Effector memory CD8-positive, alpha-beta T cell (primary cell): ENCODE measurements at regions not wholly inside any gene's neighbourhood (a gene's known extent, or its start where the extent isn't known, plus 50 kb on each side); places are given as distances from the start of the nearest gene placed in this dataset.
A peak's percentile ranks its signal among the peaks of the same experiment; 100 is the strongest.

ENCODE experiments used
- ATAC-seq: fragments of 150-1000 bp; cut with Tn5 transposase; replicated peaks from 2 replicates; pipeline ENCODE4 v1.10.0; 2021; ENCODE audit warnings: mild to moderate bottlenecking, moderate library complexity
- DNase-seq, 3 experiments: peaks; one replicate each; pipeline ENCODE4 v3.0.0; 2021
- H3K27ac Mint-ChIP-seq, 2 donors: one replicate each; pipeline ENCODE4 v1.8.0; 2022; ENCODE audit warnings: mild to moderate bottlenecking in 2 of 2, mixed read lengths in 2 of 2, moderate library complexity in 2 of 2
- H3K27me3 Mint-ChIP-seq, 2 donors: one replicate each; pipeline ENCODE4 v1.8.0; 2022; ENCODE audit warnings: mixed read lengths in 2 of 2
- H3K36me3 Mint-ChIP-seq: one replicate; pipeline ENCODE4 v1.8.0; 2022; ENCODE audit warnings: mild to moderate bottlenecking, moderate library complexity, mixed read lengths; ENCODE audit not compliant: insufficient read depth
- H3K4me1 Mint-ChIP-seq, 2 donors: one replicate each; pipeline ENCODE4 v1.8.0; 2022; ENCODE audit warnings: low read depth in 2 of 2, mixed read lengths in 2 of 2
- H3K4me3 Mint-ChIP-seq, 2 donors: one replicate each; pipeline ENCODE4 v1.8.0; 2022; ENCODE audit warnings: mild to moderate bottlenecking in 2 of 2, mixed read lengths in 2 of 2, moderate library complexity in 2 of 2
- H3K9me3 Mint-ChIP-seq, 2 donors: one replicate each; pipeline ENCODE4 v1.8.0; 2022; ENCODE audit warnings: mixed read lengths in 2 of 2

- ATAC-seq (no peak), DNase-seq (no peak)
- Mint-ChIP-seq H3K4me1 (peaks cover 0 to 5% of the 10 kb centered on the region in 2 donors), H3K36me3 (no peaks in the 10 kb centered on the region), H3K27ac (no peak overlapping the region), H3K9me3 (no peaks in the 10 kb centered on the region), H3K27me3 (peaks cover 9 to 16% of the 10 kb centered on the region in 2 donors), H3K4me3 (no peak overlapping the region)
Observed at GRCh38 chr5:39577529-39577928, 152.7 kb upstream of the DAB2 start.

- no peak overlapping the region for H3K4me3 Mint-ChIP-seq
- H3K36me3 Mint-ChIP-seq, result no peaks in the 10 kb centered on the region
- no peaks in the 10 kb centered on the region for H3K4me1 Mint-ChIP-seq
- no peaks in the 10 kb centered on the region for H3K9me3 Mint-ChIP-seq
- H3K27me3 Mint-ChIP-seq, result peaks cover 20 to 27% of the 10 kb centered on the region in 2 donors
- DNase-seq (no peak), ATAC-seq (no peak)
- H3K27ac Mint-ChIP-seq, result no peak overlapping the region
Observed at GRCh38 chr5:39570403-39571027, 145.7 kb upstream of the DAB2 start.

- Mint-ChIP-seq H3K4me1 (no peaks in the 10 kb centered on the region), H3K36me3 (no peaks in the 10 kb centered on the region), H3K9me3 (no peaks in the 10 kb centered on the region), H3K4me3 (no peak overlapping the region), H3K27ac (no peak overlapping the region), H3K27me3 (peaks cover 25 to 27% of the 10 kb centered on the region in 2 donors)
- DNase-seq, result no peak
- ATAC-seq, result no peak
Observed at GRCh38 chr5:39569857-39570256, 145.1 kb upstream of the DAB2 start.

- ATAC-seq, result no peak
- H3K4me1 Mint-ChIP-seq, result no peaks in the 10 kb centered on the region
- peaks cover 13 to 17% of the 10 kb centered on the region in 2 donors for H3K27me3 Mint-ChIP-seq
- no peaks in the 10 kb centered on the region for H3K9me3 Mint-ChIP-seq
- no peak overlapping the region for H3K4me3 Mint-ChIP-seq
- H3K27ac Mint-ChIP-seq, result no peak overlapping the region
- no peak for DNase-seq
- H3K36me3 Mint-ChIP-seq, result no peaks in the 10 kb centered on the region
Observed at GRCh38 chr5:39566891-39567290, 142.1 kb upstream of the DAB2 start.

- ATAC-seq (no peak), DNase-seq (no peak)
- no peak overlapping the region for H3K4me3 Mint-ChIP-seq
- no peaks in the 10 kb centered on the region for H3K36me3 Mint-ChIP-seq
- no peaks in the 10 kb centered on the region for H3K4me1 Mint-ChIP-seq
- no peak overlapping the region for H3K27ac Mint-ChIP-seq
- H3K9me3 Mint-ChIP-seq, result no peaks in the 10 kb centered on the region
- H3K27me3 Mint-ChIP-seq, result peaks cover 19 to 25% of the 10 kb centered on the region in 2 donors
Observed at GRCh38 chr5:39566029-39566428, 141.2 kb upstream of the DAB2 start.

- no peaks in the 10 kb centered on the region for H3K9me3 Mint-ChIP-seq
- H3K4me3 Mint-ChIP-seq, result no peak overlapping the region
- no peak for DNase-seq
- ATAC-seq, result no peak
- H3K27me3 Mint-ChIP-seq, result peaks cover 19 to 24% of the 10 kb centered on the region in 2 donors
- no peak overlapping the region for H3K27ac Mint-ChIP-seq
- no peaks in the 10 kb centered on the region for H3K36me3 Mint-ChIP-seq
- no peaks in the 10 kb centered on the region for H3K4me1 Mint-ChIP-seq
Observed at GRCh38 chr5:39561421-39561820, 136.6 kb upstream of the DAB2 start.

- Mint-ChIP-seq H3K9me3 (no peaks in the 10 kb centered on the region), H3K4me3 (no peak overlapping the region), H3K27ac (no peak overlapping the region), H3K4me1 (no peaks in the 10 kb centered on the region), H3K27me3 (peaks cover 18 to 24% of the 10 kb centered on the region in 2 donors), H3K36me3 (no peaks in the 10 kb centered on the region)
- DNase-seq (no peak), ATAC-seq (no peak)
Observed at GRCh38 chr5:39560726-39561125, 135.9 kb upstream of the DAB2 start.

- Mint-ChIP-seq H3K36me3 (no peaks in the 10 kb centered on the region), H3K27me3 (peaks cover 17 to 18% of the 10 kb centered on the region in 2 donors), H3K4me1 (no peaks in the 10 kb centered on the region), H3K27ac (no peak overlapping the region), H3K4me3 (no peak overlapping the region), H3K9me3 (no peaks in the 10 kb centered on the region)
- DNase-seq (no peak), ATAC-seq (no peak)
Observed at GRCh38 chr5:39559923-39560322, 135.1 kb upstream of the DAB2 start.

- Mint-ChIP-seq H3K27ac (no peak overlapping the region), H3K36me3 (no peaks in the 10 kb centered on the region), H3K9me3 (no peaks in the 10 kb centered on the region), H3K4me1 (no peaks in the 10 kb centered on the region), H3K4me3 (no peak overlapping the region), H3K27me3 (peaks cover 18 to 26% of the 10 kb centered on the region in 2 donors)
- no peak for ATAC-seq
- DNase-seq, result no peak
Observed at GRCh38 chr5:39558541-39558940, 133.8 kb upstream of the DAB2 start.

- peaks cover 11 to 17% of the 10 kb centered on the region in 2 donors for H3K27me3 Mint-ChIP-seq
- no peaks in the 10 kb centered on the region for H3K36me3 Mint-ChIP-seq
- ATAC-seq (no peak), DNase-seq (no peak)
- H3K4me1 Mint-ChIP-seq, result no peaks in the 10 kb centered on the region
- no peak overlapping the region for H3K27ac Mint-ChIP-seq
- H3K9me3 Mint-ChIP-seq, result no peaks in the 10 kb centered on the region
- H3K4me3 Mint-ChIP-seq, result no peak overlapping the region
Observed at GRCh38 chr5:39555788-39556187, 131.0 kb upstream of the DAB2 start.

- H3K36me3 Mint-ChIP-seq, result no peaks in the 10 kb centered on the region
- peak overlapping the region in 1 of 2 donors; percentile 10 for H3K27ac Mint-ChIP-seq
- peaks cover 0 to 8% of the 10 kb centered on the region in 2 donors for H3K27me3 Mint-ChIP-seq
- H3K9me3 Mint-ChIP-seq, result no peaks in the 10 kb centered on the region
- DNase-seq (peak; percentile 6 to 16 (median 10)), ATAC-seq (peak; percentile 32)
- no peak overlapping the region for H3K4me3 Mint-ChIP-seq
- no peaks in the 10 kb centered on the region for H3K4me1 Mint-ChIP-seq
Observed at GRCh38 chr5:39547553-39548154, 122.9 kb upstream of the DAB2 start.

GRCh38 chr5:39544941-39545340 lies 120.2 kb upstream of the DAB2 start:
- Mint-ChIP-seq H3K27ac (no peak overlapping the region), H3K27me3 (peaks cover 0 to 2% of the 10 kb centered on the region in 2 donors), H3K36me3 (no peaks in the 10 kb centered on the region), H3K9me3 (no peaks in the 10 kb centered on the region), H3K4me1 (no peaks in the 10 kb centered on the region), H3K4me3 (no peak overlapping the region)
- DNase-seq (no peak), ATAC-seq (no peak)

- Mint-ChIP-seq H3K4me3 (no peak overlapping the region), H3K27ac (no peak overlapping the region), H3K4me1 (no peaks in the 10 kb centered on the region), H3K27me3 (peaks cover 1 to 11% of the 10 kb centered on the region in 2 donors), H3K9me3 (no peaks in the 10 kb centered on the region), H3K36me3 (no peaks in the 10 kb centered on the region)
- ATAC-seq (no peak), DNase-seq (no peak)
Observed at GRCh38 chr5:39543335-39543734, 118.6 kb upstream of the DAB2 start.

- Mint-ChIP-seq H3K4me3 (no peak overlapping the region), H3K36me3 (no peaks in the 10 kb centered on the region)
Observed at GRCh38 chr5:39542511-39543285, 117.9 kb upstream of the DAB2 start.

More at GRCh38 chr5:39542511-39543285, 117.9 kb upstream of the DAB2 start:
- no peak overlapping the region for H3K27ac Mint-ChIP-seq
- H3K27me3 Mint-ChIP-seq, result peaks cover 8 to 17% of the 10 kb centered on the region in 2 donors
- DNase-seq (no peak), ATAC-seq (no peak)
- H3K9me3 Mint-ChIP-seq, result no peaks in the 10 kb centered on the region
- no peaks in the 10 kb centered on the region for H3K4me1 Mint-ChIP-seq
